ENCODE measurements at regions not wholly inside any gene's neighbourhood (a gene's known extent, or its start where the extent isn't known, plus 50 kb on each side); places are given as distances from the start of the nearest gene placed in this dataset.

DNA sequence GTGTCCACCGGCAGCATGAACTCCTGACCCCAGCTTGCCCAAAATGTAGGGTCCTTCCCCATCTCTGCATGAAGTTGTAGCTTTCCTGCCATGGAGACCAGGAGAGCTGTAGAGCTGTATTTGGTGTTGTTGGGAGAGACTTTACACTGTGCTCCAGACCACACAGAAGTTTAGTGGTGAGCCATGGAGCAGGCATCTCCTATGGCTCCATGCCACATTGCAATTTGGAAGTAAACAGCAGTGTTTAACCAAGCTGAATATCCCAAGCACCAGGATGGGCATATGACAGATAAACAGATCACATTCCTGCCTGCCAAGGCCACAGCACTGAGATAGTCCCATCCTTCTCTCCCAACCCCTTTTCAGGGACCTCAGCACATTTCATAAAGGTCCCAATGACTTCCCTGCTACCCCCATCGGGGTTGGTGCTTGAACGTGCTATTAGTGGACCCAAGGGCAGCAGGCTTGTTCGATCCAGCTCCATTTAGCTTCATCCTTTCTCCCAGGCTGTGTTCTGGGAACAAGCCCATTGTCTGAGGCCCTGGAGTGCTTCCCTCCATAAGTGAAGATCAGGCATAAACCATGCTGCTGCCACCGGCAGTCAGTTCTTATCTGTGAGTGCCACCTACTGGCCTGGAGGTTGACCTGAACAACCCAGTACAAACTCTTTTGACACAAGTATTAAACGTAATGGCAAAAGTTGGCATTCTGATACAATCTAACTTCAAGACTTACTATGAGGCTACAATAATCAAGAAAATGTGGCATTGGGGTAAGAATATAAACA lies 172.3 kb upstream of the ATXN7L3B start:
- intact Hi-C loops (cut with micrococcal nuclease) = no loop called here
- Histone ChIP-seq H3K36me3 (replicated peaks in 1 of 2; ENCODE audit: control extremely low read depth in 1 of 2, control insufficient read depth in 1 of 2, extremely low read depth in 1 of 2, insufficient read depth in 2 of 2, low read length in 1 of 2) (no peaks in the 10 kb centered on the region), H3K4me1 (ENCODE audit: control insufficient read depth in 2 of 2, insufficient read depth in 2 of 2, low read length in 2 of 2) (no peaks in the 10 kb centered on the region), H3K27ac (ENCODE audit: low read length in 2 of 2) (no peak overlapping the region), H2AFZ (ENCODE audit: insufficient read depth, low read depth, low read length, poor library complexity, severe bottlenecking) (no peak overlapping the region), H3K4me3 (ENCODE audit: control extremely low read depth in 1 of 5, extremely low read depth in 1 of 5, insufficient read depth in 1 of 5, low read depth in 2 of 5, low read length in 4 of 5) (no peak overlapping the region), H3K9me3 (ENCODE audit: control extremely low read depth in 1 of 3, control insufficient read depth in 2 of 3, insufficient read depth in 1 of 3, low read length in 2 of 3) (no peaks in the 10 kb centered on the region), H4K20me1 (ENCODE audit: control insufficient read depth, insufficient read depth, low read length, poor library complexity, severe bottlenecking) (no peaks in the 10 kb centered on the region), H3K79me2 (ENCODE audit: control insufficient read depth, insufficient read depth, low read length) (no peaks in the 10 kb centered on the region), H3K27me3 (replicated peaks in 1 of 4; ENCODE audit: control extremely low read depth in 1 of 4, control insufficient read depth in 3 of 4, insufficient read depth in 4 of 4, low read length in 3 of 4) (no peaks in the 10 kb centered on the region), H3K9ac (ENCODE audit: low read length) (no peak overlapping the region), H3K4me2 (replicated peaks; ENCODE audit: low read depth, low read length, poor library complexity, severe bottlenecking) (no peak overlapping the region)
- peaks cover 2% of the 10 kb centered on the region for H3K9me3 Mint-ChIP-seq (ENCODE audit: insufficient read depth)
- ATAC-seq (ENCODE audit: low read depth) (no peak), DNase-seq (peak; percentile 11)
- H3K4me1 Mint-ChIP-seq = no peaks in the 10 kb centered on the region
- no peak overlapping the region for H3K4me3 Mint-ChIP-seq
- no peak overlapping the region for H3K27ac Mint-ChIP-seq
- ChIA-PET CTCF (no interaction called here), POLR2A (no interaction called here)
- 91% methylated on average over 5 of the region's 6 CpGs for WGBS (ENCODE audit: insufficient coverage)
- H3K27me3 Mint-ChIP-seq = no peaks in the 10 kb centered on the region
- TF ChIP-seq EZH2 (IDR thresholded peaks at IDR 0.05; ENCODE audit: borderline replicate concordance, insufficient read depth, low read depth, low read length, poor library complexity, severe bottlenecking) = no peak
- TF ChIP-seq, protein P1, sequence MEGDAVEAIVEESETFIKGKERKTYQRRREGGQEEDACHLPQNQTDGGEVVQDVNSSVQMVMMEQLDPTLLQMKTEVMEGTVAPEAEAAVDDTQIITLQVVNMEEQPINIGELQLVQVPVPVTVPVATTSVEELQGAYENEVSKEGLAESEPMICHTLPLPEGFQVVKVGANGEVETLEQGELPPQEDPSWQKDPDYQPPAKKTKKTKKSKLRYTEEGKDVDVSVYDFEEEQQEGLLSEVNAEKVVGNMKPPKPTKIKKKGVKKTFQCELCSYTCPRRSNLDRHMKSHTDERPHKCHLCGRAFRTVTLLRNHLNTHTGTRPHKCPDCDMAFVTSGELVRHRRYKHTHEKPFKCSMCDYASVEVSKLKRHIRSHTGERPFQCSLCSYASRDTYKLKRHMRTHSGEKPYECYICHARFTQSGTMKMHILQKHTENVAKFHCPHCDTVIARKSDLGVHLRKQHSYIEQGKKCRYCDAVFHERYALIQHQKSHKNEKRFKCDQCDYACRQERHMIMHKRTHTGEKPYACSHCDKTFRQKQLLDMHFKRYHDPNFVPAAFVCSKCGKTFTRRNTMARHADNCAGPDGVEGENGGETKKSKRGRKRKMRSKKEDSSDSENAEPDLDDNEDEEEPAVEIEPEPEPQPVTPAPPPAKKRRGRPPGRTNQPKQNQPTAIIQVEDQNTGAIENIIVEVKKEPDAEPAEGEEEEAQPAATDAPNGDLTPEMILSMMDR (IDR thresholded peaks at IDR 0.05) = no peak

GRCh38 chr12:74370608-74371216 lies 166.9 kb upstream of the ATXN7L3B start:
- no peak overlapping the region for H2AFZ ChIP-seq (ENCODE audit: insufficient read depth, low read depth, low read length, poor library complexity, severe bottlenecking)
- intact Hi-C loops (cut with micrococcal nuclease) = no loop called here
- no peaks in the 10 kb centered on the region for H3K27me3 ChIP-seq (replicated peaks in 1 of 4; ENCODE audit: control extremely low read depth in 1 of 4, control insufficient read depth in 3 of 4, insufficient read depth in 4 of 4, low read length in 3 of 4)
- no peaks in the 10 kb centered on the region for H3K9me3 ChIP-seq (ENCODE audit: control extremely low read depth in 1 of 3, control insufficient read depth in 2 of 3, insufficient read depth in 1 of 3, low read length in 2 of 3)
- no peaks in the 10 kb centered on the region for H3K27me3 Mint-ChIP-seq
- no peak for ATAC-seq (ENCODE audit: low read depth)
- H3K4me3 Mint-ChIP-seq = no peak overlapping the region
- H3K4me2 ChIP-seq (replicated peaks; ENCODE audit: low read depth, low read length, poor library complexity, severe bottlenecking) = no peak overlapping the region
- no peak overlapping the region for H3K9ac ChIP-seq (ENCODE audit: low read length)
- ChIA-PET POLR2A (no interaction called here), CTCF (no interaction called here)
- H3K27ac ChIP-seq (ENCODE audit: low read length in 2 of 2) = no peak overlapping the region
- H3K79me2 ChIP-seq (ENCODE audit: control insufficient read depth, insufficient read depth, low read length) = no peaks in the 10 kb centered on the region
- no peak overlapping the region for H3K4me3 ChIP-seq (ENCODE audit: control extremely low read depth in 1 of 5, extremely low read depth in 1 of 5, insufficient read depth in 1 of 5, low read depth in 2 of 5, low read length in 4 of 5)
- no peaks in the 10 kb centered on the region for H4K20me1 ChIP-seq (ENCODE audit: control insufficient read depth, insufficient read depth, low read length, poor library complexity, severe bottlenecking)
- H3K4me1 ChIP-seq (ENCODE audit: control insufficient read depth in 2 of 2, insufficient read depth in 2 of 2, low read length in 2 of 2) = no peaks in the 10 kb centered on the region
- no peak for DNase-seq
- no peaks in the 10 kb centered on the region for H3K36me3 ChIP-seq (replicated peaks in 1 of 2; ENCODE audit: control extremely low read depth in 1 of 2, control insufficient read depth in 1 of 2, extremely low read depth in 1 of 2, insufficient read depth in 2 of 2, low read length in 1 of 2)
- H3K9me3 Mint-ChIP-seq (ENCODE audit: insufficient read depth) = no peaks in the 10 kb centered on the region
- TF ChIP-seq, protein P1 (IDR thresholded peaks at IDR 0.05) = no peak
- no peak for TF ChIP-seq EZH2 (IDR thresholded peaks at IDR 0.05; ENCODE audit: borderline replicate concordance, insufficient read depth, low read depth, low read length, poor library complexity, severe bottlenecking)
- no peak overlapping the region for H3K27ac Mint-ChIP-seq
- WGBS (ENCODE audit: insufficient coverage) = 100% methylated on average over 1 of the region's 2 CpGs
- H3K4me1 Mint-ChIP-seq = no peaks in the 10 kb centered on the region

All from B cell (primary cell).